H1 (cell line): ENCODE measurements at regions not wholly inside any gene's neighbourhood (a gene's known extent, or its start where the extent isn't known, plus 50 kb on each side); places are given as distances from the start of the nearest gene placed in this dataset.

ENCODE experiments used
- CTCF ChIA-PET: fragments of 300-600 bp; sonication (Branson Sonifier 250); formaldehyde crosslinking; loops from one replicate; lab custom pipeline; 2021; ENCODE audit not compliant: partially characterized antibody; lab: Charles Lee
- POLR2A ChIA-PET: fragments of 300-600 bp; sonication (Branson Sonifier 250); formaldehyde crosslinking; loops from one replicate; lab custom pipeline; 2021; ENCODE audit warnings: inconsistent platforms; ENCODE audit not compliant: partially characterized antibody; lab: Charles Lee
- DNase-seq, 2 experiments: peaks; one replicate each; pipeline versions ENCODE4 v3.0.0 to v3.0.0-alpha.2; 2010 to 2022; ENCODE audit warnings: low spot score in 2 of 2, low read depth in 1 of 2, mixed read lengths in 1 of 2
- FAIRE-seq: peaks from 2 replicates; lab custom pipeline; 2011; peaks lifted over from hg19 to GRCh38; lab: Jason Lieb, UNC
- H2AFZ ChIP-seq: 2 replicates; pipeline ENCODE4 v1.8.1; 2012; ENCODE audit warnings: low read length, inconsistent platforms
- H2AK5ac ChIP-seq: 2 replicates; pipeline ENCODE4 v1.6.1; 2013; ENCODE audit warnings: low read depth, low read length
- H2BK120ac ChIP-seq: replicated peaks from 2 replicates; pipeline ENCODE3; 2013; ENCODE audit warnings: low read depth, low read length, inconsistent platforms
- H2BK12ac ChIP-seq: 2 replicates; pipeline ENCODE4 v1.6.1; 2013; ENCODE audit warnings: low read depth, low read length
- H2BK15ac ChIP-seq: 2 replicates; pipeline ENCODE4 v1.6.1; 2013; ENCODE audit warnings: low read length
- H2BK20ac ChIP-seq: 2 replicates; pipeline ENCODE4 v1.6.1; 2013; ENCODE audit warnings: low read length
- H2BK5ac ChIP-seq: 2 replicates; pipeline ENCODE4 v1.6.1; 2013; ENCODE audit warnings: low read depth, low read length
- H3K14ac ChIP-seq: 2 replicates; pipeline ENCODE4 v1.6.1; 2013; ENCODE audit warnings: inconsistent platforms; ENCODE audit not compliant: insufficient read length
- H3K18ac ChIP-seq: 2 replicates; pipeline ENCODE4 v1.6.1; 2013; ENCODE audit warnings: low read length; ENCODE audit errors: extremely low read depth
- H3K23ac ChIP-seq: 2 replicates; pipeline ENCODE4 v1.6.1; 2013; ENCODE audit warnings: inconsistent platforms; ENCODE audit not compliant: insufficient read length
- H3K23me2 ChIP-seq: 2 replicates; pipeline ENCODE4 v1.6.1; 2013; ENCODE audit warnings: low read depth, low read length
- H3K27ac ChIP-seq: 2 replicates; pipeline ENCODE4 v1.6.1; 2011; ENCODE audit warnings: low read depth, low read length, inconsistent platforms
- H3K27me3 ChIP-seq, 4 experiments: replicated peaks in 1 of 4; 1 replicate in 1 of 4; 2 replicates in 3 of 4; pipeline versions ENCODE4 v1.6.1 to v1.8.1; 2011 to 2013; ENCODE audit warnings: low read length in 3 of 4, mild to moderate bottlenecking in 3 of 4, inconsistent platforms in 2 of 4, mixed read lengths in 2 of 4, moderate library complexity in 1 of 4; ENCODE audit not compliant: control insufficient read depth in 3 of 4, insufficient read depth in 3 of 4; ENCODE audit errors: extremely low read depth in 1 of 4
- H3K36me3 ChIP-seq, 4 experiments: 2 replicates each; pipeline versions ENCODE4 v1.6.1 to v1.8.1; 2011 to 2013; ENCODE audit warnings: mild to moderate bottlenecking in 4 of 4, low read length in 3 of 4, moderate library complexity in 2 of 4, control low read depth in 1 of 4, inconsistent platforms in 1 of 4; ENCODE audit not compliant: insufficient read depth in 4 of 4, control insufficient read depth in 2 of 4
- H3K4ac ChIP-seq: replicated peaks from 2 replicates; pipeline ENCODE3; 2013; ENCODE audit warnings: low read length, low read depth, mixed read lengths, inconsistent platforms; ENCODE audit not compliant: insufficient read length
- H3K4me1 ChIP-seq, 4 experiments: replicated peaks in 1 of 4; 1 replicate in 1 of 4; 2 replicates in 3 of 4; pipeline versions ENCODE4 v1.6.1 to v1.8.1; 2011 to 2013; ENCODE audit warnings: low read length in 3 of 4, inconsistent platforms in 2 of 4, mixed read lengths in 1 of 4; ENCODE audit not compliant: insufficient read depth in 4 of 4, control insufficient read depth in 3 of 4
- H3K4me2 ChIP-seq, 2 experiments: 2 replicates each; pipeline versions ENCODE4 v1.6.1 to v1.8.1; 2011 to 2013; ENCODE audit warnings: low read depth in 2 of 2, low read length in 2 of 2, control low read depth in 1 of 2, inconsistent platforms in 1 of 2, mild to moderate bottlenecking in 1 of 2; ENCODE audit not compliant: insufficient read depth in 1 of 2
- H3K4me3 ChIP-seq, 4 experiments: fragments of 200-600, 300-600 bp in 1 of 4; sonication (generic), shearing (Covaris generic), sonication (Bioruptor Twin) in 1 of 4; 2 replicates each; pipeline versions ENCODE4 v1.5.1 to v1.8.1; 2011 to 2016; ENCODE audit warnings: low read length in 4 of 4, low read depth in 3 of 4, control low read depth in 2 of 4, inconsistent platforms in 2 of 4, mild to moderate bottlenecking in 2 of 4, mixed read lengths in 1 of 4, moderate library complexity in 1 of 4; ENCODE audit not compliant: insufficient read depth in 2 of 4; ENCODE audit errors: extremely low read depth in 1 of 4
- H3K56ac ChIP-seq: replicated peaks from 2 replicates; pipeline ENCODE3; 2013; ENCODE audit warnings: low read depth, mild to moderate bottlenecking, mixed read lengths, low read length, inconsistent platforms; ENCODE audit not compliant: insufficient read length
- H3K79me1 ChIP-seq: 2 replicates; pipeline ENCODE4 v1.6.1; 2013; ENCODE audit warnings: low read depth, low read length, control low read depth
- H3K79me2 ChIP-seq, 2 experiments: 2 replicates each; pipeline versions ENCODE4 v1.6.1 to v1.8.1; 2012 to 2013; ENCODE audit warnings: low read length in 2 of 2, mild to moderate bottlenecking in 2 of 2, inconsistent platforms in 1 of 2; ENCODE audit not compliant: insufficient read depth in 2 of 2, control insufficient read depth in 1 of 2
- H3K9ac ChIP-seq, 4 experiments: replicated peaks in 1 of 4; 1 replicate in 1 of 4; 2 replicates in 3 of 4; pipeline versions ENCODE4 v1.6.1 to v1.8.1; 2011 to 2013; ENCODE audit warnings: low read depth in 3 of 4, low read length in 3 of 4, control low read depth in 2 of 4, mild to moderate bottlenecking in 2 of 4, moderate library complexity in 2 of 4, inconsistent platforms in 1 of 4; ENCODE audit errors: extremely low read depth in 1 of 4
- H3K9me3 ChIP-seq, 2 experiments: 2 replicates each; pipeline versions ENCODE4 v1.6.1 to v1.8.1; 2012 to 2013; ENCODE audit warnings: mild to moderate bottlenecking in 2 of 2, moderate library complexity in 2 of 2, control low read depth in 1 of 2, inconsistent platforms in 1 of 2, low read depth in 1 of 2, low read length in 1 of 2, mixed read lengths in 1 of 2; ENCODE audit not compliant: insufficient read depth in 2 of 2
- H4K20me1 ChIP-seq, 2 experiments: replicated peaks in 1 of 2; 2 replicates each; pipeline versions ENCODE3 to v1.8.1; 2011 to 2013; ENCODE audit warnings: inconsistent platforms in 2 of 2, low read length in 2 of 2, mild to moderate bottlenecking in 1 of 2; ENCODE audit not compliant: insufficient read depth in 2 of 2, control insufficient read depth in 1 of 2
- H4K5ac ChIP-seq: 2 replicates; pipeline ENCODE4 v1.6.1; 2013; ENCODE audit warnings: low read length, low read depth, mixed read lengths, inconsistent platforms; ENCODE audit not compliant: insufficient read length
- H4K8ac ChIP-seq: 2 replicates; pipeline ENCODE4 v1.8.0; 2013; ENCODE audit warnings: mild to moderate bottlenecking, moderate library complexity, low read length, inconsistent platforms; ENCODE audit not compliant: insufficient read depth; ENCODE audit errors: extremely low read depth
- H4K91ac ChIP-seq: replicated peaks from 2 replicates; pipeline ENCODE3; 2013; ENCODE audit warnings: low read length, mixed read lengths, inconsistent platforms; ENCODE audit not compliant: insufficient read length
- ASH2L ChIP-seq: fragments of 200-600, 300-600 bp; sonication (generic); IDR thresholded peaks from one replicate; pipeline ENCODE4 v1.7.1; 2017; ENCODE audit warnings: low read length
- CHD2 ChIP-seq: IDR thresholded peaks from 2 replicates; pipeline ENCODE4 v1.6.1; 2012; ENCODE audit warnings: low read length, improper control_type of control experiment
- CTBP2 ChIP-seq: IDR thresholded peaks from 2 replicates; pipeline ENCODE4 v1.7.0; 2011; ENCODE audit warnings: borderline replicate concordance, mild to moderate bottlenecking, moderate library complexity, mixed read lengths, low read length; ENCODE audit not compliant: insufficient read depth, insufficient read length
- JUN ChIP-seq: IDR thresholded peaks from 2 replicates; pipeline ENCODE4 v1.6.1; 2011; ENCODE audit warnings: low read depth, mild to moderate bottlenecking, improper control_type of control experiment, low read length
- MAFK ChIP-seq: IDR thresholded peaks from 2 replicates; pipeline ENCODE4 v1.6.1; 2012; ENCODE audit warnings: low read depth, mild to moderate bottlenecking, improper control_type of control experiment, low read length
- RAD21 ChIP-seq, 2 experiments: IDR thresholded peaks in 1 of 2; conservative IDR thresholded peaks in 1 of 2; 2 replicates each; pipeline ENCODE4 v1.6.1; 2011; ENCODE audit warnings: low read depth in 2 of 2, low read length in 2 of 2, improper control_type of control experiment in 1 of 2, inconsistent platforms in 1 of 2, mild to moderate bottlenecking in 1 of 2, moderate library complexity in 1 of 2
- SAP30 ChIP-seq: fragments of 300-600 bp; sonication (generic); IDR thresholded peaks from 2 replicates; pipeline ENCODE4 v1.7.1; 2012; ENCODE audit warnings: low read length, moderate library complexity, mild to moderate bottlenecking, inconsistent platforms; ENCODE audit not compliant: insufficient read depth, insufficient replicate concordance
- TBP ChIP-seq: IDR thresholded peaks from 2 replicates; pipeline ENCODE4 v1.6.1; 2011; ENCODE audit warnings: low read depth, low read length, improper control_type of control experiment
- TEAD4 ChIP-seq: IDR thresholded peaks from 2 replicates; pipeline ENCODE4 v1.6.1; 2012; ENCODE audit warnings: low read depth, low read length, inconsistent platforms, mixed read lengths
- WGBS, 2 experiments: shearing (Covaris generic) in 1 of 2; methylation state at CpG; one replicate each; pipeline versions ENCODE4 v1.1.6 to v1.1.7; 2013 to 2015; ENCODE audit warnings: low lambda C conversion rate in 2 of 2, mixed read lengths in 2 of 2, inconsistent platforms in 1 of 2, low coverage in 1 of 2, missing lambda C conversion rate in 1 of 2; ENCODE audit not compliant: insufficient replicate concordance in 2 of 2, insufficient coverage in 1 of 2, insufficient read length in 1 of 2; ENCODE audit errors: extremely low coverage in 1 of 2, missing lambda C conversion rate in 1 of 2; 5-methylcytosine and 5-hydroxymethylcytosine counted together
- TF ChIP-seq, protein P1 (sequence below): IDR thresholded peaks from 2 replicates; pipeline ENCODE4 v1.6.1; 2012; ENCODE audit warnings: inconsistent platforms
- TF ChIP-seq, protein P2 (sequence below), 3 experiments: IDR thresholded peaks; 1 replicate in 2 of 3; 2 replicates in 1 of 3; pipeline versions ENCODE4 v1.5.1 to v1.6.1; 2011; ENCODE audit warnings: low read length in 3 of 3, mild to moderate bottlenecking in 3 of 3, inconsistent platforms in 2 of 3, low read depth in 1 of 3, moderate library complexity in 1 of 3; ENCODE audit not compliant: insufficient read depth in 1 of 3; ENCODE audit errors: control extremely low read depth in 1 of 3

- no peak overlapping the region for H2BK120ac ChIP-seq
- CTCF ChIA-PET: interaction anchor here (0.9 to 2.3 kb wide), 8 partner anchors 8 to 122 kb away, joined by 3 to 6 read pairs (median 4); no protein-coding TSS in a partner anchor
- FAIRE-seq: peak; percentile 45
- TF ChIP-seq CHD2: no peak
- TF ChIP-seq RAD21 (IDR thresholded peaks at IDR 0.05 in 1 of 2, conservative IDR thresholded peaks at IDR 0.05 in 1 of 2; ENCODE audit: low read depth in 2 of 2, low read length in 2 of 2): peak; percentile 71 to 74
- no peak for TF ChIP-seq CTBP2
- no peak for TF ChIP-seq MAFK
- no peak for TF ChIP-seq TBP
- TF ChIP-seq TEAD4: 0 out of 2 replicates have a peak, but pooled peaks have one; percentile 8
- TF ChIP-seq, protein P1, sequence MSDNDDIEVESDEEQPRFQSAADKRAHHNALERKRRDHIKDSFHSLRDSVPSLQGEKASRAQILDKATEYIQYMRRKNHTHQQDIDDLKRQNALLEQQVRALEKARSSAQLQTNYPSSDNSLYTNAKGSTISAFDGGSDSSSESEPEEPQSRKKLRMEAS: no peak
- TF ChIP-seq JUN: no peak
- TF ChIP-seq ASH2L: no peak
- TF ChIP-seq, protein P2, sequence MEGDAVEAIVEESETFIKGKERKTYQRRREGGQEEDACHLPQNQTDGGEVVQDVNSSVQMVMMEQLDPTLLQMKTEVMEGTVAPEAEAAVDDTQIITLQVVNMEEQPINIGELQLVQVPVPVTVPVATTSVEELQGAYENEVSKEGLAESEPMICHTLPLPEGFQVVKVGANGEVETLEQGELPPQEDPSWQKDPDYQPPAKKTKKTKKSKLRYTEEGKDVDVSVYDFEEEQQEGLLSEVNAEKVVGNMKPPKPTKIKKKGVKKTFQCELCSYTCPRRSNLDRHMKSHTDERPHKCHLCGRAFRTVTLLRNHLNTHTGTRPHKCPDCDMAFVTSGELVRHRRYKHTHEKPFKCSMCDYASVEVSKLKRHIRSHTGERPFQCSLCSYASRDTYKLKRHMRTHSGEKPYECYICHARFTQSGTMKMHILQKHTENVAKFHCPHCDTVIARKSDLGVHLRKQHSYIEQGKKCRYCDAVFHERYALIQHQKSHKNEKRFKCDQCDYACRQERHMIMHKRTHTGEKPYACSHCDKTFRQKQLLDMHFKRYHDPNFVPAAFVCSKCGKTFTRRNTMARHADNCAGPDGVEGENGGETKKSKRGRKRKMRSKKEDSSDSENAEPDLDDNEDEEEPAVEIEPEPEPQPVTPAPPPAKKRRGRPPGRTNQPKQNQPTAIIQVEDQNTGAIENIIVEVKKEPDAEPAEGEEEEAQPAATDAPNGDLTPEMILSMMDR (IDR thresholded peaks at IDR 0.05; ENCODE audit: control extremely low read depth in 1 of 3, insufficient read depth in 1 of 3, low read depth in 1 of 3, low read length in 3 of 3): peak; percentile 6 to 63 (median 37); a peak in 3 of 4 replicates
- TF ChIP-seq SAP30: no peak
These were observed 1166.5 kb upstream of the NXPH2 start for GRCh38 chr2:139946690-139947089.

More at GRCh38 chr2:139946690-139947089, 1166.5 kb upstream of the NXPH2 start:
- Histone ChIP-seq H3K4me1 (no peaks in the 10 kb centered on the region), H3K36me3 (no peaks in the 10 kb centered on the region), H2BK15ac (no peak overlapping the region), H3K9me3 (no peaks in the 10 kb centered on the region), H3K27ac (no peak overlapping the region), H3K4me3 (no peak overlapping the region), H3K79me1 (no peaks in the 10 kb centered on the region), H4K91ac (no peak overlapping the region), H3K4me2 (no peak overlapping the region), H3K14ac (no peak overlapping the region), H3K18ac (no peak overlapping the region), H3K27me3 (no peaks in the 10 kb centered on the region), H4K5ac (peak overlapping the region; percentile 21), H3K79me2 (no peaks in the 10 kb centered on the region), H3K23me2 (no peaks in the 10 kb centered on the region), H4K8ac (no peak overlapping the region), H3K9ac (no peak overlapping the region), H2BK5ac (no peak overlapping the region), H3K56ac (no peak overlapping the region), H2BK20ac (no peak overlapping the region), H2BK12ac (no peak overlapping the region), H3K23ac (no peak overlapping the region), H4K20me1 (no peaks in the 10 kb centered on the region), H3K4ac (no peak overlapping the region), H2AFZ (peak overlapping the region; percentile 99), H2AK5ac (no peak overlapping the region)
- DNase-seq: peak; percentile 21 to 49
- POLR2A ChIA-PET: no interaction called here
- WGBS, 2 experiments: 89% methylated on average over 2 of the region's 2 CpGs; no CpG with 5 or more reads in 1 of the 2 experiments
